Glutamatergic neuron (in vitro differentiated cells): ENCODE measurements at regions not wholly inside any gene's neighbourhood (a gene's known extent, or its start where the extent isn't known, plus 50 kb on each side); places are given as distances from the start of the nearest gene placed in this dataset.
A peak's percentile ranks its signal among the peaks of the same experiment; 100 is the strongest.

ENCODE experiments used
- DNase-seq: peaks from one replicate; pipeline ENCODE4 v3.0.0; 2022
- H3K27ac Mint-ChIP-seq: one replicate; pipeline ENCODE4 v1.8.0; 2020; ENCODE audit warnings: mild to moderate bottlenecking, mixed read lengths, inconsistent platforms; ENCODE audit not compliant: unreplicated experiment
- H3K27me3 Mint-ChIP-seq: one replicate; pipeline ENCODE4 v1.8.0; 2020; ENCODE audit warnings: mild to moderate bottlenecking, moderate library complexity, mixed read lengths, inconsistent platforms; ENCODE audit not compliant: unreplicated experiment
- H3K36me3 Mint-ChIP-seq: one replicate; pipeline ENCODE4 v1.8.0; 2020; ENCODE audit warnings: mild to moderate bottlenecking, mixed read lengths, inconsistent platforms; ENCODE audit not compliant: unreplicated experiment
- H3K4me1 Mint-ChIP-seq: one replicate; pipeline ENCODE4 v1.8.0; 2020; ENCODE audit warnings: mild to moderate bottlenecking, low read depth, mixed read lengths, inconsistent platforms; ENCODE audit not compliant: unreplicated experiment
- H3K4me3 Mint-ChIP-seq: one replicate; pipeline ENCODE4 v1.8.0; 2020; ENCODE audit warnings: mild to moderate bottlenecking, mixed read lengths, inconsistent platforms; ENCODE audit not compliant: unreplicated experiment
- H3K9me3 Mint-ChIP-seq: one replicate; pipeline ENCODE4 v1.8.0; 2020; ENCODE audit warnings: mild to moderate bottlenecking, moderate library complexity, mixed read lengths, inconsistent platforms; ENCODE audit not compliant: unreplicated experiment
- CTCF ChIP-seq: fragments of 200-600 bp; sonication (generic); IDR thresholded peaks from one replicate; pipeline ENCODE4 v1.5.0; 2021; ENCODE audit not compliant: partially characterized antibody, unreplicated experiment

DNA sequence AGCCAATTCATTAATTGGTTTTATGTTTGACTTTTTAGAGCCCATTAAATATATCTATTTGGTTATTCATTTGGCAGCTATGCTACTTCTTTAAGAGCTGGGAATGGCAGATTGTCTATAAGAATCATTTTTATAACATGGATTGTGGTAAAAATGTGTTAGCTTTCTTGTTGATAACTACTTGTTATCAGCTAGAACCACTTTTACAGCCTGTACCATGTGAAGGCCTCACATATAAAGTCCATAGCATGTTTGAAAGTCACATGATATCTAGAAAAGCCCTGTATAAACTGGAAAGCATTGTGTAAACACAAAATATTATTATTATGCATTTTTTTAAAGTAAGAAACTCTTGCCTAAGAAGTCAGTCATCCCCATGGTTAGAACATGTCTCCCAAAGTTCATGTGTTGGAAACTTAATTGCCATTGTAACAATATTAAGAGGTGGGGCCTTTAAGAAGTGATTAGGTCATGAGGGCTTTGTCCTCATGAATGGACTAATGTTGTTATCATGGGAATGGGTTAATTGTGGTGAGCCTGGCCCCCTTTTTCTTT, 110.9 kb upstream of the BMP2K start:
- Mint-ChIP-seq H3K36me3 (no peaks in the 10 kb centered on the region), H3K4me1 (peaks cover 4% of the 10 kb centered on the region), H3K9me3 (no peaks in the 10 kb centered on the region), H3K4me3 (no peak overlapping the region), H3K27ac (no peak overlapping the region), H3K27me3 (no peaks in the 10 kb centered on the region)
- DNase-seq = no peak
- TF ChIP-seq CTCF = no peak

DNA sequence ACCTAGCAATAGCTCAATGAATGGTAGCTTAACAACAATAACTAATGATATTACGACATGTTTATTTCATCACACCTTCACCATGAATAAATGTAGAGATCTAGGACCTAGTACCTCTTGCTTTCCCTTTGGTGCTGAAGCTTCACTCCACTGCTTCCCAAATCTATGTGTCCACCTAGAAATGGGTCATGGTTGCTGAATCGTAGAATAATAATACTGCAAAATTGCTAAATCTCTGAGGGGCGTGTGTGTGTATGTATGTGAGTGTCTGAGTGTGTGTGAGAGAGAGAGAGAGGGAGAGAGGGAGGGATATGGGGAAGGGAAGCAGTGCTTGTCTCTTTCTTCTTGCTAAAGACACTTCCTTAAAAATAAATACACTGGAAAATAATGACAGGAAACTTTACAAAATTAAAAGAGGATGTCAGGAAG, 109.3 kb upstream of the BMP2K start:
- no peaks in the 10 kb centered on the region for H3K9me3 Mint-ChIP-seq
- no peak overlapping the region for H3K27ac Mint-ChIP-seq
- no peak overlapping the region for H3K4me3 Mint-ChIP-seq
- TF ChIP-seq CTCF = no peak
- no peaks in the 10 kb centered on the region for H3K36me3 Mint-ChIP-seq
- H3K4me1 Mint-ChIP-seq = peaks cover 4% of the 10 kb centered on the region
- DNase-seq = no peak
- no peaks in the 10 kb centered on the region for H3K27me3 Mint-ChIP-seq

GRCh38 chr4:78667325-78667724, 108.8 kb upstream of the BMP2K start:
- no peaks in the 10 kb centered on the region for H3K36me3 Mint-ChIP-seq
- H3K9me3 Mint-ChIP-seq = no peaks in the 10 kb centered on the region
- H3K4me3 Mint-ChIP-seq = no peak overlapping the region
- DNase-seq = no peak
- H3K27ac Mint-ChIP-seq = no peak overlapping the region
- H3K27me3 Mint-ChIP-seq = no peaks in the 10 kb centered on the region
- TF ChIP-seq CTCF = no peak
- peaks cover under 1% of the 10 kb centered on the region for H3K4me1 Mint-ChIP-seq

GRCh38 chr4:78667764-78668163, 108.4 kb upstream of the BMP2K start:
- Mint-ChIP-seq H3K9me3 (no peaks in the 10 kb centered on the region), H3K27me3 (no peaks in the 10 kb centered on the region), H3K36me3 (no peaks in the 10 kb centered on the region), H3K4me3 (no peak overlapping the region), H3K27ac (no peak overlapping the region), H3K4me1 (no peaks in the 10 kb centered on the region)
- no peak for DNase-seq
- no peak for TF ChIP-seq CTCF

- peak; percentile 18 for TF ChIP-seq CTCF
- no peaks in the 10 kb centered on the region for H3K36me3 Mint-ChIP-seq
- no peak overlapping the region for H3K27ac Mint-ChIP-seq
- no peaks in the 10 kb centered on the region for H3K27me3 Mint-ChIP-seq
- H3K4me1 Mint-ChIP-seq = no peaks in the 10 kb centered on the region
- no peak overlapping the region for H3K4me3 Mint-ChIP-seq
- H3K9me3 Mint-ChIP-seq = no peaks in the 10 kb centered on the region
- DNase-seq = no peak
Measured at GRCh38 chr4:78669453-78669852, 106.7 kb upstream of the BMP2K start.
